Natural killer cell treated with Interleukin-12 subunit alpha and Interleukin-12 subunit beta and Interleukin-15 and Interleukin-18, amount 100 ng/mL, for 72 hours (primary cell): ENCODE measurements at regions not wholly inside any gene's neighbourhood (a gene's known extent, or its start where the extent isn't known, plus 50 kb on each side); places are given as distances from the start of the nearest gene placed in this dataset.
"Not testable (repeated sequence)": the region's sequence is repeated elsewhere in the genome, so short reads cannot be mapped to it uniquely, and the experiment has no call there.

Experiments used
- ATAC-seq, 2 donors: fragments of 150-1000 bp; cut with Tn5 transposase in 1 of 2; sonication (Bioruptor Pico), chemical (Tn5 transposase) in 1 of 2; 2 replicates each; pipeline ENCODE4 v1.10.0; 2021
- DNase-seq: peaks from one replicate; pipeline ENCODE4 v3.0.0; 2022; ENCODE audit warnings: low spot score
- H3K27ac Mint-ChIP-seq, 2 donors: 1 replicate in 1 of 2; 2 replicates in 1 of 2; pipeline ENCODE4 v1.8.0; 2022; ENCODE audit warnings: mixed read lengths in 2 of 2, mild to moderate bottlenecking in 1 of 2, moderate library complexity in 1 of 2
- H3K27me3 Mint-ChIP-seq, 2 donors: 1 replicate in 1 of 2; 2 replicates in 1 of 2; pipeline ENCODE4 v1.8.0; 2022; ENCODE audit warnings: mixed read lengths in 2 of 2
- H3K36me3 Mint-ChIP-seq: one replicate; pipeline ENCODE4 v1.8.0; 2022; ENCODE audit warnings: mixed read lengths
- H3K4me1 Mint-ChIP-seq, 2 donors: 1 replicate in 1 of 2; 2 replicates in 1 of 2; pipeline ENCODE4 v1.8.0; 2022; ENCODE audit warnings: low read depth in 2 of 2, mixed read lengths in 2 of 2, mild to moderate bottlenecking in 1 of 2
- H3K4me3 Mint-ChIP-seq: one replicate; pipeline ENCODE4 v1.8.0; 2022; ENCODE audit warnings: mixed read lengths
- H3K9me3 Mint-ChIP-seq: 2 replicates; pipeline ENCODE4 v1.8.0; 2022; ENCODE audit warnings: mixed read lengths

GRCh38 chr7:142481548-142481947 is 223.7 kb upstream of the PRSS58 start:
- no peaks in the 10 kb centered on the region for H3K9me3 Mint-ChIP-seq
- DNase-seq (no peak), ATAC-seq (no peak)
- peaks cover 0 to 5% of the 10 kb centered on the region in 2 donors for H3K27me3 Mint-ChIP-seq
- no peak overlapping the region for H3K4me3 Mint-ChIP-seq
- peak overlapping the region in 1 of 2 donors; percentile 40 for H3K27ac Mint-ChIP-seq
- H3K36me3 Mint-ChIP-seq, result no peaks in the 10 kb centered on the region
- peaks cover 17 to 25% of the 10 kb centered on the region in 2 donors for H3K4me1 Mint-ChIP-seq

- H3K4me1 Mint-ChIP-seq, result peaks cover 17 to 25% of the 10 kb centered on the region in 2 donors
- H3K27ac Mint-ChIP-seq, result peak overlapping the region in 1 of 2 donors; percentile 49
- H3K4me3 Mint-ChIP-seq, result no peak overlapping the region
- H3K36me3 Mint-ChIP-seq, result no peaks in the 10 kb centered on the region
- peaks cover 0 to 5% of the 10 kb centered on the region in 2 donors for H3K27me3 Mint-ChIP-seq
- peak; percentile 46 to 63 for ATAC-seq
- no peaks in the 10 kb centered on the region for H3K9me3 Mint-ChIP-seq
- peak; percentile 65 for DNase-seq
Measured at GRCh38 chr7:142478479-142479220, 220.8 kb upstream of the PRSS58 start.

GRCh38 chr7:142477801-142478200 is 219.9 kb upstream of the PRSS58 start:
- ATAC-seq, H3K4me3 Mint-ChIP-seq, H3K36me3 Mint-ChIP-seq, H3K27me3 Mint-ChIP-seq, H3K9me3 Mint-ChIP-seq, DNase-seq: not testable (repeated sequence)
- peak overlapping the region in 1 of 2 donors; percentile 63 for H3K27ac Mint-ChIP-seq
- peaks cover 17 to 20% of the 10 kb centered on the region in 2 donors for H3K4me1 Mint-ChIP-seq

GRCh38 chr7:142477079-142477651 is 219.3 kb upstream of the PRSS58 start:
- Mint-ChIP-seq H3K36me3 (no peaks in the 10 kb centered on the region), H3K27me3 (peaks cover 0 to 5% of the 10 kb centered on the region in 2 donors), H3K9me3 (no peaks in the 10 kb centered on the region), H3K27ac (peak overlapping the region in 1 of 2 donors; percentile 63), H3K4me3 (peak overlapping the region; percentile 25), H3K4me1 (peaks cover 17 to 20% of the 10 kb centered on the region in 2 donors)
- DNase-seq (no peak), ATAC-seq (peak in 1 of 2 donors; percentile 20)

- no peaks in the 10 kb centered on the region for H3K36me3 Mint-ChIP-seq
Measured at GRCh38 chr7:142476077-142476476, 218.2 kb upstream of the PRSS58 start.

GRCh38 chr7:142471820-142472219 is 214.0 kb upstream of the PRSS58 start:
- no peak for DNase-seq
- peaks cover 0 to 2% of the 10 kb centered on the region in 2 donors for H3K27me3 Mint-ChIP-seq
- H3K4me3 Mint-ChIP-seq, result no peak overlapping the region
- H3K36me3 Mint-ChIP-seq, result no peaks in the 10 kb centered on the region
- H3K9me3 Mint-ChIP-seq, result no peaks in the 10 kb centered on the region
- no peak for ATAC-seq
- no peak overlapping the region for H3K27ac Mint-ChIP-seq
- no peaks in the 10 kb centered on the region for H3K4me1 Mint-ChIP-seq

More at GRCh38 chr7:142476077-142476476, 218.2 kb upstream of the PRSS58 start:
- H3K4me3 Mint-ChIP-seq, result no peak overlapping the region
- H3K9me3 Mint-ChIP-seq, result no peaks in the 10 kb centered on the region
- H3K27me3 Mint-ChIP-seq, result peaks cover 0 to 8% of the 10 kb centered on the region in 2 donors
- peaks cover 17 to 20% of the 10 kb centered on the region in 2 donors for H3K4me1 Mint-ChIP-seq
- DNase-seq (no peak), ATAC-seq (no peak)
- no peak overlapping the region for H3K27ac Mint-ChIP-seq

- Mint-ChIP-seq H3K4me3 (no peak overlapping the region), H3K36me3 (no peaks in the 10 kb centered on the region), H3K27ac (no peak overlapping the region), H3K27me3 (peaks cover 0 to 2% of the 10 kb centered on the region in 2 donors), H3K9me3 (no peaks in the 10 kb centered on the region), H3K4me1 (no peaks in the 10 kb centered on the region)
- DNase-seq, result no peak
- ATAC-seq, result no peak
Measured at GRCh38 chr7:142470544-142470830, 212.6 kb upstream of the PRSS58 start.

GRCh38 chr7:142469696-142470543 is 212.1 kb upstream of the PRSS58 start:
- no peak overlapping the region for H3K27ac Mint-ChIP-seq
- no peak overlapping the region for H3K4me3 Mint-ChIP-seq
- no peak for DNase-seq
- ATAC-seq, result peak in 1 of 2 donors; percentile 44
- peaks cover 0 to 2% of the 10 kb centered on the region in 2 donors for H3K27me3 Mint-ChIP-seq
- no peaks in the 10 kb centered on the region for H3K9me3 Mint-ChIP-seq
- H3K36me3 Mint-ChIP-seq, result no peaks in the 10 kb centered on the region
- H3K4me1 Mint-ChIP-seq, result no peaks in the 10 kb centered on the region

GRCh38 chr7:142468871-142469665 is 211.2 kb upstream of the PRSS58 start:
- DNase-seq, result no peak
- Mint-ChIP-seq H3K27ac (no peak overlapping the region), H3K4me1 (no peaks in the 10 kb centered on the region), H3K4me3 (no peak overlapping the region), H3K27me3 (peaks cover 0 to 2% of the 10 kb centered on the region in 2 donors), H3K36me3 (no peaks in the 10 kb centered on the region), H3K9me3 (no peaks in the 10 kb centered on the region)
- ATAC-seq, result no peak

- H3K27ac Mint-ChIP-seq, H3K9me3 Mint-ChIP-seq, H3K4me1 Mint-ChIP-seq: not testable (repeated sequence)
Measured at GRCh38 chr7:142467056-142467655, 209.3 kb upstream of the PRSS58 start.

GRCh38 chr7:142463401-142463850 is 205.6 kb upstream of the PRSS58 start:
- DNase-seq (no peak), ATAC-seq (peak in 1 of 2 donors; percentile 43)
- H3K9me3 Mint-ChIP-seq, result no peaks in the 10 kb centered on the region
- H3K4me3 Mint-ChIP-seq, result no peak overlapping the region
- H3K4me1 Mint-ChIP-seq, result peaks cover 0 to 5% of the 10 kb centered on the region in 2 donors
- H3K36me3 Mint-ChIP-seq, result no peaks in the 10 kb centered on the region
- peaks cover 0 to 13% of the 10 kb centered on the region in 2 donors for H3K27me3 Mint-ChIP-seq
- H3K27ac Mint-ChIP-seq, result no peak overlapping the region

More at GRCh38 chr7:142467056-142467655, 209.3 kb upstream of the PRSS58 start:
- not testable (repeated sequence) for H3K36me3 Mint-ChIP-seq, H3K4me3 Mint-ChIP-seq, DNase-seq, H3K27me3 Mint-ChIP-seq, ATAC-seq

- H3K36me3 Mint-ChIP-seq, result no peaks in the 10 kb centered on the region
- no peak for DNase-seq
- H3K27ac Mint-ChIP-seq, result no peak overlapping the region
- H3K4me3 Mint-ChIP-seq, result no peak overlapping the region
- H3K27me3 Mint-ChIP-seq, result peaks cover 0 to 13% of the 10 kb centered on the region in 2 donors
- no peak for ATAC-seq
- peaks cover 0 to 5% of the 10 kb centered on the region in 2 donors for H3K4me1 Mint-ChIP-seq
- H3K9me3 Mint-ChIP-seq, result no peaks in the 10 kb centered on the region
Measured at GRCh38 chr7:142461437-142461836, 203.6 kb upstream of the PRSS58 start.
